Bronchial epithelial cell (primary cell): ENCODE measurements at regions not wholly inside any gene's neighbourhood (a gene's known extent, or its start where the extent isn't known, plus 50 kb on each side); places are given as distances from the start of the nearest gene placed in this dataset.

Experiments
- DNase-seq: peaks from one replicate; pipeline ENCODE4 v3.0.0-alpha.2; 2010; ENCODE audit warnings: low read depth
- FAIRE-seq: peaks from 2 replicates; lab custom pipeline; 2011; peaks lifted over from hg19 to GRCh38; lab: Jason Lieb, UNC
- H3K27me3 ChIP-seq: 2 replicates; pipeline ENCODE4 v1.5.1; 2011; ENCODE audit warnings: low read length; ENCODE audit not compliant: control insufficient read depth, insufficient read depth
- H3K36me3 ChIP-seq: 2 replicates; pipeline ENCODE4 v1.5.1; 2011; ENCODE audit warnings: low read length; ENCODE audit not compliant: control insufficient read depth, insufficient read depth
- H3K4me3 ChIP-seq: 2 replicates; pipeline ENCODE4 v1.5.1; 2011; ENCODE audit warnings: mild to moderate bottlenecking, low read depth, low read length, control low read depth
- TF ChIP-seq, protein P1 (sequence below): IDR thresholded peaks from 2 replicates; pipeline ENCODE4 v1.5.1; 2011; ENCODE audit warnings: mild to moderate bottlenecking, moderate library complexity, low read length, control low read depth, inconsistent platforms; ENCODE audit not compliant: insufficient read depth, severe bottlenecking

DNA sequence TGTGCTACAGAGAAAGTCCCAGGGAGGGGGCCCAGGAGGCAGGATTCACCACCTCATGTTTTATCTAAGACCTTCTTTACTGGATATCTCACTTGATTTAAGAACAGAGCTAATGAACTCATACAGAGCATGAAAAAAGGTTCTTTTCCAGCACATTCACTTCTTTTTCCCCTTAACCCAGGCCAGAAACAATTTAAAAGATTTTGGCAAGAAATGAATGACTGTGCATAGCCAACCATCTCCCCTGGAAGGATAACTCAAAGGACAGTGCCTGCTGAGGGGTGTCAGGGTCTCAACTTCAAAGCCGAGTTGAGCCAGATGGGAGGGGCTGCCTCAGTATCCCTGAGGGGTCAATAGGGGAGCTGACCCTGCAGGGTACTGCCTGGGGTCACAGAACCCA is 253.4 kb downstream of the SOD2 start:
- H3K4me3 ChIP-seq = no peak overlapping the region
- FAIRE-seq = no peak
- TF ChIP-seq, protein P1, sequence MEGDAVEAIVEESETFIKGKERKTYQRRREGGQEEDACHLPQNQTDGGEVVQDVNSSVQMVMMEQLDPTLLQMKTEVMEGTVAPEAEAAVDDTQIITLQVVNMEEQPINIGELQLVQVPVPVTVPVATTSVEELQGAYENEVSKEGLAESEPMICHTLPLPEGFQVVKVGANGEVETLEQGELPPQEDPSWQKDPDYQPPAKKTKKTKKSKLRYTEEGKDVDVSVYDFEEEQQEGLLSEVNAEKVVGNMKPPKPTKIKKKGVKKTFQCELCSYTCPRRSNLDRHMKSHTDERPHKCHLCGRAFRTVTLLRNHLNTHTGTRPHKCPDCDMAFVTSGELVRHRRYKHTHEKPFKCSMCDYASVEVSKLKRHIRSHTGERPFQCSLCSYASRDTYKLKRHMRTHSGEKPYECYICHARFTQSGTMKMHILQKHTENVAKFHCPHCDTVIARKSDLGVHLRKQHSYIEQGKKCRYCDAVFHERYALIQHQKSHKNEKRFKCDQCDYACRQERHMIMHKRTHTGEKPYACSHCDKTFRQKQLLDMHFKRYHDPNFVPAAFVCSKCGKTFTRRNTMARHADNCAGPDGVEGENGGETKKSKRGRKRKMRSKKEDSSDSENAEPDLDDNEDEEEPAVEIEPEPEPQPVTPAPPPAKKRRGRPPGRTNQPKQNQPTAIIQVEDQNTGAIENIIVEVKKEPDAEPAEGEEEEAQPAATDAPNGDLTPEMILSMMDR = no peak
- no peaks in the 10 kb centered on the region for H3K27me3 ChIP-seq
- DNase-seq = no peak
- no peaks in the 10 kb centered on the region for H3K36me3 ChIP-seq

DNA sequence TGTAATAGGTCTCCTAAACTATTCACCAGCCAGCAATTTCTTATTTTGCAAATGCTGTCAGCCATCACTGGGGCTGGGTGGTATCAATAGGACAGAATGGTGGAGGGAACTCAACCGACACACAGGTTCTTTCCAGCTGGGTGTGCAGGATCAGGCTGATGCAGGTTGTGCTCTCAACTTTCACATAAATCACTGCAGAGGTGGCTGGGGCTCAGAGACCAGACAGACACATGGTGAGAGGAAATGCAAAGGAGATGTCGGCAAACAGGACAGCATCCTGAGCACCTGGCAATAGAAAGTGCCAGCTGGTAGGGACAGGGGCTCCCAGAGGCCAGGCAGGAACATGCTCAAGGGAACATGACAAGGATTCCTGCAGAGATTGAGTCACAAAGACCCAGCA is 254.9 kb downstream of the SOD2 start:
- H3K36me3 ChIP-seq = no peaks in the 10 kb centered on the region
- FAIRE-seq (peak; percentile 13), DNase-seq (no peak)
- H3K4me3 ChIP-seq = no peak overlapping the region
- TF ChIP-seq, protein P1 = no peak
- no peaks in the 10 kb centered on the region for H3K27me3 ChIP-seq

DNA sequence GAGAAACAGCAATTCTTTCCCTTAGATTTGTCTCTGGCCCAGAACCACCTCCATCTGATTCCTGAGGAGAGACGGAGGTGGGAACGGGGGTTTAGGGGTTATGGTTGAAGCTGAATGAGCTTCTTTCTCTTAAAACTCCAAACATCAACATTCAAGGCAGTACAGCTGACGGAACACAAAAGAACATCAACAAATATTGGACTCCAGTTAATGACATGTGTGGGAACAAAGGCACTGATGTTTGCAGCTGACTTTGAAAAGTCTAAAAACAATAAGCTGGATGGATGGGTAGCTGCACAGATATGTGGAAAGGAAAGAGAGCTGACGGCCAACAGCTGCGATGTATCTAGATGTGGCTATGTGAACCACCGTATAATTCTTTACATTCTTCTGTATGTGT is 256.5 kb downstream of the SOD2 start:
- FAIRE-seq (no peak), DNase-seq (no peak)
- Histone ChIP-seq H3K4me3 (no peak overlapping the region), H3K27me3 (no peaks in the 10 kb centered on the region), H3K36me3 (no peaks in the 10 kb centered on the region)
- TF ChIP-seq, protein P1 = no peak

GRCh38 chr6:159435701-159436100 is 257.3 kb downstream of the SOD2 start:
- no peaks in the 10 kb centered on the region for H3K27me3 ChIP-seq

GRCh38 chr6:159434410-159434809 is 258.6 kb downstream of the SOD2 start:
- DNase-seq (no peak), FAIRE-seq (no peak)
- Histone ChIP-seq H3K27me3 (no peaks in the 10 kb centered on the region), H3K4me3 (no peak overlapping the region), H3K36me3 (no peaks in the 10 kb centered on the region)
- TF ChIP-seq, protein P1 = no peak

More at GRCh38 chr6:159435701-159436100, 257.3 kb downstream of the SOD2 start:
- no peak overlapping the region for H3K4me3 ChIP-seq
- no peaks in the 10 kb centered on the region for H3K36me3 ChIP-seq
- FAIRE-seq (no peak), DNase-seq (no peak)
- TF ChIP-seq, protein P1 = no peak

DNA sequence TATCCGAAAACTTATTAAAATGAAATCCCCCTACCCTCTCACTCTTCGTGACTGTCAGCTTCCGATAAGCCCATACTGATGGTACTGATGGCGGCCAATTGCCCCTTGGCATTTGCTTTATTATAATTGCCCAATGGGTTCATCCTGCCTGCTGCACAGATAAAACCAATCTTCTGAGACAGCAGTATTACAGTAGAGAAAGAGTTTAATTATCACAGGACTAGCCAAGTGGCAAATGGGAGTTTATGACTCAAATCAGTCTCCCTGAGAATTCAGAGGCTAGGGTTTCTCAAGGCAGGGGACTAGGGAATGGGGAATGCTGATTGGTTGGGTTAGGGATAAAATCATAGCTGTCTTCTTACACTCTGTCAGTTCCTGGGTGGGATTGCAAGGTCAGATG is 259.5 kb downstream of the SOD2 start:
- Histone ChIP-seq H3K4me3 (no peak overlapping the region), H3K27me3 (no peaks in the 10 kb centered on the region), H3K36me3 (no peaks in the 10 kb centered on the region)
- FAIRE-seq (no peak), DNase-seq (no peak)
- TF ChIP-seq, protein P1 = no peak
